T-helper 2 cell (primary cell): ENCODE measurements at regions not wholly inside any gene's neighbourhood (a gene's known extent, or its start where the extent isn't known, plus 50 kb on each side); places are given as distances from the start of the nearest gene placed in this dataset.
"Not testable (repeated sequence)": the region's sequence is repeated elsewhere in the genome, so short reads cannot be mapped to it uniquely, and the experiment has no call there.

Experiments
- DNase-seq, 5 experiments: peaks; one replicate each; pipeline versions ENCODE4 v3.0.0 to v3.0.0-alpha.2; 2012 to 2022

- DNase-seq: no peak
Observed at GRCh38 chr4:148951346-148951745, 509.1 kb upstream of the NR3C2 start.

GRCh38 chr4:148946271-148946670 lies 504.1 kb upstream of the NR3C2 start:
- no peak for DNase-seq

- DNase-seq: no peak
Observed at GRCh38 chr4:148944839-148945219, 502.6 kb upstream of the NR3C2 start.

- DNase-seq: no peak
Observed at GRCh38 chr4:148944136-148944838, 502.1 kb upstream of the NR3C2 start.

- no peak for DNase-seq
Observed at GRCh38 chr4:148934926-148935578, 492.8 kb upstream of the NR3C2 start.

- DNase-seq: no peak
Observed at GRCh38 chr4:148926276-148927260, 484.4 kb upstream of the NR3C2 start.

GRCh38 chr4:148923881-148924280 lies 481.7 kb upstream of the NR3C2 start:
- no peak for DNase-seq

GRCh38 chr4:148922497-148922896 lies 480.3 kb upstream of the NR3C2 start:
- DNase-seq: no peak

GRCh38 chr4:148914734-148915133 lies 472.5 kb upstream of the NR3C2 start:
- no peak for DNase-seq

GRCh38 chr4:148914301-148914700 lies 472.1 kb upstream of the NR3C2 start:
- DNase-seq: no peak

GRCh38 chr4:148903388-148903787 lies 461.2 kb upstream of the NR3C2 start:
- DNase-seq: no peak

- DNase-seq: no peak
Observed at GRCh38 chr4:148901075-148901705, 459.0 kb upstream of the NR3C2 start.

- not testable (repeated sequence) for DNase-seq
Observed at GRCh38 chr4:148898139-148898538, 455.9 kb upstream of the NR3C2 start.

GRCh38 chr4:148893095-148893494 lies 450.9 kb upstream of the NR3C2 start:
- DNase-seq: no peak

GRCh38 chr4:148883891-148884290 lies 441.7 kb upstream of the NR3C2 start:
- DNase-seq: no peak

- no peak for DNase-seq
Observed at GRCh38 chr4:148883435-148883834, 441.2 kb upstream of the NR3C2 start.

GRCh38 chr4:148881860-148882643 lies 439.8 kb upstream of the NR3C2 start:
- DNase-seq: no peak

- no peak for DNase-seq
Observed at GRCh38 chr4:148874331-148874730, 432.1 kb upstream of the NR3C2 start.

- DNase-seq: no peak
Observed at GRCh38 chr4:148868191-148868590, 426.0 kb upstream of the NR3C2 start.

GRCh38 chr4:148866666-148867065 lies 424.5 kb upstream of the NR3C2 start:
- no peak for DNase-seq

GRCh38 chr4:148857973-148858534 lies 415.8 kb upstream of the NR3C2 start:
- no peak for DNase-seq
